ENCODE measurements at regions not wholly inside any gene's neighbourhood (a gene's known extent, or its start where the extent isn't known, plus 50 kb on each side); places are given as distances from the start of the nearest gene placed in this dataset.
A peak's percentile ranks its signal among the peaks of the same experiment; 100 is the strongest.

- TF ChIP-seq CTCF (IDR thresholded peaks at IDR 0.05) (no peak), POLR2AphosphoS5 (IDR thresholded peaks at IDR 0.05) (peak in 1 of 3 donors; percentile 43), EP300 (IDR thresholded peaks at IDR 0.05) (no peak), POLR2A (IDR thresholded peaks at IDR 0.05) (no peak)
Observed at GRCh38 chr6:28586962-28587745, 61.5 kb downstream of the GPX5 start.

All from stomach (tissue), 4 donors.